GM23248 (cell line): ENCODE measurements at regions not wholly inside any gene's neighbourhood (a gene's known extent, or its start where the extent isn't known, plus 50 kb on each side); places are given as distances from the start of the nearest gene placed in this dataset.

ENCODE experiments used
- EZH2 ChIP-seq: fragments of 200-600 bp; sonication (generic); IDR thresholded peaks from 2 replicates; pipeline ENCODE4 v1.6.1; 2018; ENCODE audit warnings: antibody characterized with exemption, mild to moderate bottlenecking; ENCODE audit not compliant: insufficient read depth, poor library complexity, severe bottlenecking
- EZH2phosphoT487 ChIP-seq: fragments of 200-600 bp; sonication (generic); IDR thresholded peaks from 2 replicates; pipeline ENCODE4 v1.6.1; 2018; ENCODE audit warnings: antibody characterized with exemption, moderate library complexity, mild to moderate bottlenecking, low read depth; ENCODE audit not compliant: insufficient read depth

GRCh38 chr2:62627667-62628066 is 77.8 kb upstream of the EHBP1 start:
- TF ChIP-seq EZH2: no peak
- TF ChIP-seq EZH2phosphoT487: no peak
